CD4-positive, alpha-beta T cell treated with Interleukin-1 beta for 1 hour (primary cell): ENCODE measurements at regions not wholly inside any gene's neighbourhood (a gene's known extent, or its start where the extent isn't known, plus 50 kb on each side); places are given as distances from the start of the nearest gene placed in this dataset.

Source experiments
- DNase-seq, 2 donors: peaks; one replicate each; pipeline ENCODE4 v3.0.0-alpha.2; 2020 to 2022

GRCh38 chr4:162715401-162715800, 451.3 kb downstream of the NAF1 start:
- DNase-seq = no peak

GRCh38 chr4:162707962-162708361, 458.7 kb downstream of the NAF1 start:
- no peak for DNase-seq

GRCh38 chr4:162706632-162707031, 460.1 kb downstream of the NAF1 start:
- DNase-seq = no peak

DNA sequence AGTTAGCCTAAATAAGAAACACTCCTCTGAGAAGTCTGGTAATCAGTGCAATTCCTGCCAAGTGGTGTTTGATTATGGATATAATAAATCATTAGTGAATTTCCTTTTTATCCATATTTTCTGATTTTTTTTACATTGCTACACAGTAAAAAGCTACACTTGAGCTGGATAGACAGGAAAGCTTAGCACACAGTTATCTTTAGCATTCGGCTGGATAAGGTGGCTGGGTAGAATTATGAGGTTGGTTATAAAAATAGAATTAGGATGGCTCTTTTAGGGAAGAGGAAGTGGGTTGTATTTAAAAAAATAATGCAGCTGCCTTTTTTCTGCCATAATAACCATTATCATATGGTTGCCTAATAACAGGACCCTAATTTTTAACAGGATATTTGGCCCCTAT, 460.6 kb downstream of the NAF1 start:
- no peak for DNase-seq

DNA sequence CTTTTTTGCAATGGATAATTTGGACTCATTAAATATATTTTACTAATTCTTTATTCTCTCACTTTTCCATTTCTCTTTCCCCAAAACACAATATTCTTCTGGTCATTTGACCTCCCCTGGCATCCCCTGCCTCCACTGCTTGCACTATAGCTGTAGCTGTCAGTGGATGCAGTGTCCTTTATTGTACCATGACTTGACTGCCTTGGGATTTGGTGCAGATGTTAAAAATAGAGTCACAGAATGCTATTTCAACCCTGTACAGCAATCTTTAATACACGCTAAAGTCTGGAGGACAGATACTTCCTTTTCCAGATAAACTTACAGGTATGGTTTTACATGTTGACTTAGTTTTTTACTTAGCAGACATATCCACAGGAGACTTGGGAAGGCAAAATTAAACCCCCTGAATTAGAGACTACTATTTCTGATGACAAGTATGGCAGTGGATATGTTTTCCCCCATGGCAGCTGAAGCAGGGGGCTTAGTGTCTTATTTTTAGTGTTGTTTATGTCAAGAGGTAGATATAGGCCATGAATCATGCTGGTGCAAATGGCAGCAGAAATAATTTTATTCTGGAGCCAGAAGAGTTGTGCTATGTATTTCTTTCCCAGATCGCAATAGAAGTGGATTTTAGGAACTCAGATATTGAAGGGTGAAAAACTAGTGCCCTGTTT, 461.4 kb downstream of the NAF1 start:
- DNase-seq = no peak

DNA sequence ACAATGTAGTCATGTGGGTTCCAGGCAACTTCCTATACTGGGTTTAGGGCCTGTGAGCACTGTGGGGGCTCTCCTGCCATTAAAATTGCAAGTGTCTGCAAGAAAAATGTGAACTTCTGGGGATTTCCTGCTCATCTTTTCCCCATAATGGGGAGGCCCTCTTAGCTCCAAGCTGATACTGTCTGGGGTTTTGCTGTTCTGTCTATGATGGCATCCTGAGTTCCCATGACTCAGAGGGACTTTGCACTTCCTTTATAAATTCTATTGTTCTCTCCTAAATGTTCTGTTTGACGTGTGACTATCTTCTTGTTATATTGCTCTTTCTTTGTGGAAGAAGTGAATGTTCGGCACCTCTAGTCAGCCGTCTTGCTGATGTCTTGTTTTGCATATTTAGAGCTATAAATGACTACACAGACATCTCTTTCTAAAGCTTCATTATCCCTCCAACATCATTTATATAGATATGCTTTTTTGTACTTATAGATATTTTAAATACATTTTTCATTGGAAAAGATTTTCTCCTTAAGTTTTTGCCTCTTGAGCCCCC, 465.8 kb downstream of the NAF1 start:
- no peak for DNase-seq

- DNase-seq = no peak
Measured at GRCh38 chr4:162700358-162700757, 466.3 kb downstream of the NAF1 start.

- no peak for DNase-seq
Measured at GRCh38 chr4:162699629-162700028, 467.1 kb downstream of the NAF1 start.

GRCh38 chr4:162685410-162685809, 481.3 kb downstream of the NAF1 start:
- DNase-seq = no peak

DNA sequence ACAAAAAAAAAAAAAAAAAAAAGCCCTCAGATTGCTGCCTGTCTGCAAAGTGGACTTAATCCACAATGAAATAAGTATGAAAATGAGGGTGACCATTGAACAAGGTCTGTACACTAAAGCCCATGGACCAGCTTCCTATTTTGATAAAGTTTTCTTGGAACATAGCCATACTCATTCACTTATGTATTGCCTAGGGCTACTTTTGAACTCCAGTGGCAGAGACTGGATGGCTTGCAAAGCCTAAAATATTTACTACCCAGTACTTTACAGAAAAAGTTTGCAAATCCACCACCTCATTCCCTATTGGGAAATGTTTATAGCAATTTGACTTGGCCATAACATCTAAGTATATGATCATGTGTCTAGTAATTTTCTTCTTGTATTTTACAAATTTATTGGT, 481.7 kb downstream of the NAF1 start:
- DNase-seq = no peak

GRCh38 chr4:162684371-162684700, 482.4 kb downstream of the NAF1 start:
- DNase-seq = no peak

DNA sequence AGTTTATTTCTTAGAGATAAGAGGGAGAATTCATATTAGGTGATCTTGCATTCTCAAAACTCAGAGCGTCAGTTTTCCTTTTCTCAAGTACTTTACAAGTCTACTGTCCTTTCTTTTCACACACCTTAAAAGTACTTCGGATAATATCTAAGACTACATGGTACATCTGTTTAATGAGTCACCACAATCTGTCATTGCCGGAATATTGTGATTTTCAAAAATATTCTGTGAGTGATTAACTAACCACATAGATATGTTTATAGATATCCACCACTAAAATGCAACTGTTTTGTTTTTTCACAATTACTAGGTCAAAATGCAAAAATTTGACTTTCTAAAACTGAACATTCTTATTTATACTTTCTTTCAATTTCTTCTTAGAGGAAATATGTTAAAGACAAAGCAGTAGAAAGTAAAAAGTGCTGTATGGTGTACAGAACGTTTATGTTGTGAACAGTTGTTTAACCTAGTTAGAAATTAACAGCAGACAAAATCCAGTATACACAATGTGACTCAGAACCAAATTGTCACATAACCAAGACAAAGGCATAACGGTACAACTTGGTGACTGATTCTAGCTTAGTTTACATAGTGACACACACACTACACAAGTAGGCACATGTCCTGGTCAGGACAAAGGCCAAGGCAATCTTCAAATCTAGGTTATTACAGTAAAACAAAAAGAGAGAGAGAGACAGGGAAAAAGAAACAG, 482.9 kb downstream of the NAF1 start:
- no peak for DNase-seq

GRCh38 chr4:162682651-162683050, 484.0 kb downstream of the NAF1 start:
- no peak for DNase-seq

- no peak for DNase-seq
Measured at GRCh38 chr4:162681212-162681611, 485.5 kb downstream of the NAF1 start.

GRCh38 chr4:162675661-162676060, 491.0 kb downstream of the NAF1 start:
- no peak for DNase-seq

DNA sequence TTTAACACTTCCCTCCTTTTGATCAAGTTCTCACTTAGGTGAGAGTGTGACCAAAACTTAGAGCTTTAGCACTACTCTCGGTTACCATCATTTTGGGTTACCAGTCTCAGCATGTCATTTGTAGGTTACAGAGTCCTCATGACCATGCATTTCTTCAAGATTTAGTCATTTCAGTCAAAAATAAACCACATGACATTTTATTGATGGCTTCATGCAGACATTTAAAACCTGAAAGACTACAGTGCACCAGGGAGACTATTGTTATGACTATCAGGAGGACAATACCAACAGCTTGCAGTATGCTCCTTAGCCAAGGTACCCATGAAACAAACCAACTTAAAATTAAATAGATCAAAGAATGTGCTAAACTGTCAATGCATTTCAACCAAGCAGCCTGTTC, 498.1 kb upstream of the FSTL5 start:
- no peak for DNase-seq

DNA sequence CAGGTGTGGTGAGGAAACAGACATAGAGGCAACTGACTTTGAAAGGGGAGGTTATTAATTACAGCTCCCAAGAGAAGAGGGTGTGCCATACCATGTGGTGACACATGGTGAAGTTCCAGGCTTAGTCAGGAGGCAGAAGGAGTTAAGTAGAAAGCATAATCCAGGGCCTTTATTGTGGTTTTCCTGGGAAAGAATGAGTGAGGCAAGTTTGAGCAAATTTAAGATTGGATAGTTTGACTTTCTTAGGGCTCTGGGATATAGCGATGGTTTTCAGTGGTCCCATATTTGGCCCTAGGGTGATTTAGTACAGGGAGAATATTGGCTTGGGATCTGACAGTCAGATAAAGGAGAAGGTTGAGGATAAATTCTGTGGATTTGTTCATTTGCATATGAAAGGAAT, 495.9 kb upstream of the FSTL5 start:
- DNase-seq = no peak

DNA sequence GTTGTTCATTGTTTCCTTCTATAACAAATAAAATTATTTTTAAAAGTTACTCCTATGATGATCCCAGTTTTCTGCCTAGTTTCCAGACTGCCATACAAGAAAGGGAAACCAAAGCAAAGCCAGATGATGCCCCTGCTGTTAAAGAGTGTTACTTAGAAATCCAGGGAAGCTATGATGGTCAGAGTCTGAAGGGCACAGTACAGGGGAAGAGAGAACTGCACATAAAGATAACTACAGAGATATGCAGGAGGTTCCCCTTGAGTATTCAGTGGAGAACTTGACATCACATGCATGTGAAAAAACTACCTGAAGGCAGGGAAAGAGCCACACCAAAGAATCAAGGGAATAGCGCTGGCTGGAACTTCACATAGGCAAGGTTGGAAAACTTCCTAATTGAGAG, 494.2 kb upstream of the FSTL5 start:
- no peak for DNase-seq

DNA sequence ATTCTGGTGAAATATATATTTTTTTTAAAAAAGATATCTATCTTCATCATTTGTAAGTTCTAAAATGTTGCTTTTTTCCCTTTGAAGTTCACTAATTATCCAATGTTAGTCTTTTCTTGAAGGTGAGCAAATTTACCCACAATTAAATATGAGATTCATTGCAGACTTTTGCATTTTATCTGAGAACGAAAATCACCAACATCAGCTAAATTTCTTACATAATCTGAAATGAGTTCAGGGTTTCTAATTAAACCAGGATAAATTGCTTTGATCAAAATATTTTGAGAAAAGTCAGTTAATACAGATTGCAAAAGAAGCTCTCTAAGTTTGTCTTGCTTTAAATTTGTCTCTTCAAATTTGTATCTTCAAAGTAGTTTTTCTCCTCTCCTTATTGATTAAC, 486.4 kb upstream of the FSTL5 start:
- no peak for DNase-seq

DNA sequence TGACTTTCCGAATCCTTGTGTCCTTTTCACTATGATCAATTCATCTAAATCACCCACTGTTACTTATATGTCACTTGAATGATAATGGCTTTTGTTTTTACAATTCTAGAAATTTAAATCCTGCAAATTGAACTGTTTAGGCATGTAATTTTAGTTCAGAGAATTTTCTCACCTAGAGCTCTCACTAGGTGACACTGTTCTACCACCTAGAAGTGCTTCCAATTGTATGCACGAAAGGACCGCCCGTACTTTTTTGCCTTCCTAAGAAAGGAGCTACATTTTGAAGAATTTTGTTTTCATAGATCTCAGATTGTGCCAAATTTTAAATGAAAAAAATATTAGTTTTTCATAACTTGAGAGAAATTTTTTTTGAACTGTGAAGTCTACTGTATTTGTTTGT, 481.6 kb upstream of the FSTL5 start:
- no peak for DNase-seq

- DNase-seq = no peak
Measured at GRCh38 chr4:162644346-162644745, 480.5 kb upstream of the FSTL5 start.

GRCh38 chr4:162640152-162640551, 476.4 kb upstream of the FSTL5 start:
- no peak for DNase-seq

DNA sequence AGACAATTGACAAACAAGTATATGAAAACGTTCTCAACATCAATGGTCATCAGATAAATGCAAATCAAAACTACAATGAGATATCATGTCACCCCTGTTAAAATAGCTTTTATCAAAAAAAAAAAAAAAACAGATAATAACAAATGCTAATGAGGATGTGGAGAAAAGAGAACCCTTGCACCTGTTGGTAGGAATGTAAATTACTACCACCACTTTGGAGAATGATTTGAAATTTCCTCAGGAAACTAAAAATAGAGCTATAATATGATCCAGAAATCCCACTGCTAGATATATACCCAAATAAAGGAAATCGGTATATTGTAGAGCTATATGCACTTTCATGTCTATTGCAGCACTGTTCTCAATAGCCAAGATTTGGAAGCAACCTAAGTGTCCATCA, 470.6 kb upstream of the FSTL5 start:
- no peak for DNase-seq

DNA sequence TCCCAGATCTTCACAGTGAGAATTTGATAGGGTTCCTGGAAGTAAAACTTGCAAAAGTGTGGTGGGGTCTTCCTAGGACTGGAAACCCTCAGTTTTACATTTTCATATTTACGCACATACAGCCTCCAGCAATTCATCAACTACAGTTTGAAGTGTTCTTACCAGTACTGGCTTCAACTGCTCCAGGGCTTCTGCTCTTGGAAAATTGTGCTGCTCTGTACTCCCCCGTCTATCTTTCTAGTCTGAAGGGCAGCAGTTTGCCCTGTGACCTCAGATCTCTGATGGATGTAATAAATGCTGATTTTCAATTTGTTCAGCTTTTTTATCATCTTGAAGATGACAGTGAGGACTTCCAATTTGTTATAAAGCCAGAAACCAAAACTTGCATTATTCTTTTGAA, 458.9 kb upstream of the FSTL5 start:
- no peak for DNase-seq

DNA sequence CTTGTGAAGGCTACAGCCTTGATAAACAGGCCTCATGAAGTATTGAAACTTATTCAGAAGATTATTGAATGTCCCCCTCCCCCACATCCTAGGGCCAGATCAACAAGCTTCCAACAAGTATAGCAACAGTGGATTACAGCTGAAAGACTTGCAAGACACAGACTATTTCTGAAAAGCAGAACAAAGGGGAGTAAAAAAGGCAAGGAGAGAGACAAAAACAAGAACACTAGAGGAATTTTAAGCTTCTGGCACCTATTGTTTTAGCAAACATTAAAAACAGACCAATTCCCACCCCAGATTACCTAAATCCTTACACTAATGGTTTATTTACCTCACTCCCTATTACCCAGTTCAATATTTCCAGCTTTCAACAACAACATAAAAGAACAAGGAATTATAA, 446.3 kb upstream of the FSTL5 start:
- DNase-seq = no peak
